Astrocyte (in vitro differentiated cells and primary cell): ENCODE measurements at regions not wholly inside any gene's neighbourhood (a gene's known extent, or its start where the extent isn't known, plus 50 kb on each side); places are given as distances from the start of the nearest gene placed in this dataset.

Experiments
- DNase-seq: peaks from one replicate; pipeline ENCODE4 v3.0.0-alpha.2; 2010; ENCODE audit warnings: low read depth
- FAIRE-seq: peaks from 2 replicates; lab custom pipeline; 2011; peaks lifted over from hg19 to GRCh38; lab: Jason Lieb, UNC
- H2AFZ ChIP-seq: 2 replicates; pipeline ENCODE4 v1.6.0; 2012; ENCODE audit warnings: low read depth, low read length, inconsistent platforms
- H3K27ac ChIP-seq: 2 replicates; pipeline ENCODE4 v1.5.1; 2011; ENCODE audit warnings: low read depth, low read length, inconsistent platforms
- H3K27me3 ChIP-seq: 2 replicates; pipeline ENCODE4 v1.6.0; 2011; ENCODE audit warnings: low read length, inconsistent platforms; ENCODE audit not compliant: insufficient read depth
- H3K36me3 ChIP-seq: 2 replicates; pipeline ENCODE4 v1.5.1; 2011; ENCODE audit warnings: low read length, inconsistent platforms; ENCODE audit not compliant: insufficient read depth
- H3K4me1 ChIP-seq: 2 replicates; pipeline ENCODE4 v1.5.1; 2011; ENCODE audit warnings: low read length, inconsistent platforms; ENCODE audit not compliant: insufficient read depth
- H3K4me2 ChIP-seq: 2 replicates; pipeline ENCODE4 v1.6.0; 2012; ENCODE audit warnings: low read length, inconsistent platforms
- H3K4me3 ChIP-seq: 2 replicates; pipeline ENCODE4 v1.5.1; 2011; ENCODE audit warnings: low read depth, mild to moderate bottlenecking, low read length, inconsistent platforms; ENCODE audit not compliant: insufficient read depth
- H3K79me2 ChIP-seq: 2 replicates; pipeline ENCODE4 v1.6.0; 2012; ENCODE audit warnings: mild to moderate bottlenecking, low read length, inconsistent platforms; ENCODE audit not compliant: insufficient read depth
- H3K9ac ChIP-seq: 2 replicates; pipeline ENCODE4 v1.6.0; 2012; ENCODE audit warnings: mild to moderate bottlenecking, low read length, inconsistent platforms
- H3K9me3 ChIP-seq: 2 replicates; pipeline ENCODE4 v1.5.1; 2012; ENCODE audit warnings: low read depth, mild to moderate bottlenecking, low read length, inconsistent platforms; ENCODE audit not compliant: insufficient read depth
- H4K20me1 ChIP-seq: 2 replicates; pipeline ENCODE4 v1.6.0; 2012; ENCODE audit warnings: low read length, inconsistent platforms; ENCODE audit not compliant: insufficient read depth
- H3K27ac Mint-ChIP-seq: one replicate; pipeline ENCODE4 v1.8.0; 2021; ENCODE audit warnings: mild to moderate bottlenecking, mixed read lengths; ENCODE audit not compliant: unreplicated experiment
- H3K27me3 Mint-ChIP-seq: one replicate; pipeline ENCODE4 v1.8.0; 2021; ENCODE audit warnings: low read depth, mixed read lengths; ENCODE audit not compliant: unreplicated experiment
- H3K36me3 Mint-ChIP-seq: one replicate; pipeline ENCODE4 v1.8.0; 2021; ENCODE audit warnings: low read depth, mixed read lengths; ENCODE audit not compliant: unreplicated experiment
- H3K4me1 Mint-ChIP-seq: one replicate; pipeline ENCODE4 v1.8.0; 2021; ENCODE audit warnings: low read depth, mixed read lengths; ENCODE audit not compliant: unreplicated experiment
- H3K4me3 Mint-ChIP-seq: one replicate; pipeline ENCODE4 v1.8.0; 2021; ENCODE audit warnings: mild to moderate bottlenecking, moderate library complexity, mixed read lengths; ENCODE audit not compliant: unreplicated experiment
- H3K9me3 Mint-ChIP-seq: one replicate; pipeline ENCODE4 v1.8.0; 2021; ENCODE audit warnings: mild to moderate bottlenecking, mixed read lengths; ENCODE audit not compliant: unreplicated experiment
- CTCF ChIP-seq: IDR thresholded peaks from 2 replicates; pipeline ENCODE4 v1.5.1; 2011; ENCODE audit warnings: low read depth, mild to moderate bottlenecking, inconsistent platforms, low read length, moderate library complexity; ENCODE audit not compliant: insufficient read depth
- EZH2 ChIP-seq: IDR thresholded peaks from 2 replicates; pipeline ENCODE4 v1.6.1; 2012; ENCODE audit warnings: mild to moderate bottlenecking, low read length, inconsistent platforms; ENCODE audit not compliant: insufficient read depth

GRCh38 chr1:82840192-82840591 lies 1039.5 kb downstream of the ADGRL2 start:
- TF ChIP-seq CTCF, result no peak
- TF ChIP-seq EZH2, result no peak
- no peak overlapping the region for H3K27ac ChIP-seq
- DNase-seq (no peak), FAIRE-seq (no peak)
- Mint-ChIP-seq H3K4me3 (no peak overlapping the region), H3K27me3 (no peaks in the 10 kb centered on the region), H3K9me3 (no peaks in the 10 kb centered on the region), H3K4me1 (peaks cover 8% of the 10 kb centered on the region), H3K36me3 (no peaks in the 10 kb centered on the region), H3K27ac (no peak overlapping the region)
- no peaks in the 10 kb centered on the region for H3K9me3 ChIP-seq
- no peaks in the 10 kb centered on the region for H3K79me2 ChIP-seq
- no peak overlapping the region for H3K9ac ChIP-seq
- H3K4me1 ChIP-seq, result peaks cover 8% of the 10 kb centered on the region
- H4K20me1 ChIP-seq, result no peaks in the 10 kb centered on the region
- H3K4me2 ChIP-seq, result no peak overlapping the region
- H3K27me3 ChIP-seq, result no peaks in the 10 kb centered on the region
- no peak overlapping the region for H3K4me3 ChIP-seq
- H2AFZ ChIP-seq, result no peak overlapping the region
- no peaks in the 10 kb centered on the region for H3K36me3 ChIP-seq

- TF ChIP-seq EZH2, result no peak
- no peak for TF ChIP-seq CTCF
- H3K4me3 Mint-ChIP-seq, result no peak overlapping the region
- Histone ChIP-seq H3K4me3 (no peak overlapping the region), H2AFZ (peak overlapping the region; percentile 11), H3K27ac (no peak overlapping the region), H4K20me1 (no peaks in the 10 kb centered on the region), H3K4me2 (peak overlapping the region; percentile 53), H3K9ac (no peak overlapping the region), H3K79me2 (no peaks in the 10 kb centered on the region), H3K4me1 (peaks cover 8% of the 10 kb centered on the region), H3K36me3 (no peaks in the 10 kb centered on the region), H3K9me3 (no peaks in the 10 kb centered on the region), H3K27me3 (no peaks in the 10 kb centered on the region)
- FAIRE-seq, result no peak
- no peaks in the 10 kb centered on the region for H3K9me3 Mint-ChIP-seq
- no peaks in the 10 kb centered on the region for H3K36me3 Mint-ChIP-seq
- H3K27me3 Mint-ChIP-seq, result no peaks in the 10 kb centered on the region
- H3K4me1 Mint-ChIP-seq, result peaks cover 8% of the 10 kb centered on the region
- peak; percentile 47 for DNase-seq
- peak overlapping the region; percentile 55 for H3K27ac Mint-ChIP-seq
Measured at GRCh38 chr1:82837766-82838465, 1037.2 kb downstream of the ADGRL2 start.

GRCh38 chr1:82836973-82837680 lies 1036.4 kb downstream of the ADGRL2 start:
- H3K27me3 ChIP-seq, result no peaks in the 10 kb centered on the region
- Mint-ChIP-seq H3K9me3 (no peaks in the 10 kb centered on the region), H3K4me1 (peaks cover 8% of the 10 kb centered on the region), H3K27me3 (no peaks in the 10 kb centered on the region), H3K4me3 (no peak overlapping the region), H3K27ac (no peak overlapping the region), H3K36me3 (no peaks in the 10 kb centered on the region)
- peaks cover 8% of the 10 kb centered on the region for H3K4me1 ChIP-seq
- H3K4me3 ChIP-seq, result no peak overlapping the region
- no peaks in the 10 kb centered on the region for H4K20me1 ChIP-seq
- TF ChIP-seq CTCF (no peak), EZH2 (no peak)
- H3K27ac ChIP-seq, result no peak overlapping the region
- H3K36me3 ChIP-seq, result no peaks in the 10 kb centered on the region
- no peak overlapping the region for H3K9ac ChIP-seq
- peak overlapping the region; percentile 53 for H3K4me2 ChIP-seq
- FAIRE-seq (no peak), DNase-seq (no peak)
- no peaks in the 10 kb centered on the region for H3K9me3 ChIP-seq
- no peaks in the 10 kb centered on the region for H3K79me2 ChIP-seq
- H2AFZ ChIP-seq, result peak overlapping the region; percentile 11
